Heart left ventricle (tissue), 16 donors: ENCODE measurements at regions not wholly inside any gene's neighbourhood (a gene's known extent, or its start where the extent isn't known, plus 50 kb on each side); places are given as distances from the start of the nearest gene placed in this dataset.
"Not testable (repeated sequence)": the region's sequence is repeated elsewhere in the genome, so short reads cannot be mapped to it uniquely, and the experiment has no call there.

Experiments used
- ATAC-seq, 4 donors: fragments of 200-7000 bp; cut with Tn5 transposase; one replicate each; pipeline ENCODE4 v1.9.1; 2020 to 2022; ENCODE audit warnings: moderate library complexity in 4 of 4, mild to moderate bottlenecking in 3 of 4, moderate number of reproducible peaks in 1 of 4
- DNase-seq, 5 donors: peaks; one replicate each; pipeline ENCODE4 v3.0.0-alpha.2; 2020
- H3K27ac ChIP-seq, 12 donors: fragments of 200-600 bp; sonication (generic) in 4 of 12; one replicate each; pipeline versions ENCODE4 v1.5.0 to v1.8.0; 2016 to 2022; ENCODE audit warnings: mild to moderate bottlenecking in 2 of 12
- H3K27me3 ChIP-seq, 9 donors: fragments of 200-600 bp; sonication (generic) in 2 of 9; one replicate each; pipeline versions ENCODE4 v1.5.1 to v1.8.0; 2016 to 2022; ENCODE audit warnings: mild to moderate bottlenecking in 3 of 9
- H3K36me3 ChIP-seq, 9 donors: fragments of 200-600 bp; sonication (generic) in 2 of 9; one replicate each; pipeline versions ENCODE4 v1.5.0 to v1.8.0; 2018 to 2022; ENCODE audit warnings: mild to moderate bottlenecking in 2 of 9
- H3K4me1 ChIP-seq, 12 donors: fragments of 200-600 bp; sonication (generic) in 4 of 12; one replicate each; pipeline versions ENCODE4 v1.5.0 to v1.8.0; 2016 to 2022; ENCODE audit warnings: mild to moderate bottlenecking in 3 of 12
- H3K4me3 ChIP-seq, 12 donors: fragments of 200-600 bp; sonication (generic) in 4 of 12; one replicate each; pipeline versions ENCODE4 v1.5.0 to v1.8.0; 2017 to 2022; ENCODE audit warnings: mild to moderate bottlenecking in 9 of 12, moderate library complexity in 4 of 12
- H3K9me3 ChIP-seq, 12 donors: fragments of 200-600 bp; sonication (generic) in 4 of 12; one replicate each; pipeline versions ENCODE4 v1.5.0 to v1.8.0; 2016 to 2022; ENCODE audit warnings: mild to moderate bottlenecking in 1 of 12
- CTCF ChIP-seq, 12 donors: fragments of 200-600 bp; sonication (generic) in 4 of 12; IDR thresholded peaks; one replicate each; pipeline versions ENCODE4 v1.5.0 to v1.8.0; 2018 to 2022; ENCODE audit warnings: antibody characterized with exemption in 12 of 12, mild to moderate bottlenecking in 5 of 12
- POLR2A ChIP-seq, 2 donors: fragments of 450-650 bp; IDR thresholded peaks; one replicate each; pipeline ENCODE4 v1.6.1; 2017; ENCODE audit warnings: antibody characterized with exemption in 2 of 2, mild to moderate bottlenecking in 2 of 2, moderate library complexity in 2 of 2
- WGBS, 4 donors: extraction: QIAGEN DNeasy Blood & Tissue Kit in 2 of 4; methylation state at CpG; one replicate each; pipeline versions ENCODE4 v1.1.5 to v1.1.7; 2013 to 2018; 5-methylcytosine and 5-hydroxymethylcytosine counted together
- intact Hi-C, 10 donors: fragments of 100-400 bp; cut with DNase I; formaldehyde crosslinking; loops; one replicate each; pipeline versions ENCODE4 v1.11.1 to v1.14.2; 2022
- donor health status: ischemic (EF 13 %, LVEDD 7.1; RV severe dilation, severe dysfunction).
- donor health status: healthy with polysubstance abuse.
- donor health status: DM: no; HTN: yes; CAD: no.
- donor health status: DM: no; HTN: no; CAD: no.
- donor health status: ischemic (EF 25% LVEDD 6.9; RV normal size, moderate dysfunction).
- donor health status: ischemic (EF 25% LVEDD 5.7; RV mildly dilated, moderate dysfunction).
- donor health status: healthy.
- donor health status: DM: yes; HTN: yes; CAD: no.
- donor health status: ischemic (EF 35%, LVEDD 5.7; RV mildly dilated, moderate dysfunction).
- donor health status: nonischemic (EF 11% LVEDD 7.7; RV severe dilation, severe dysfunction).
- donor health status: DM: yes; HTN: yes; CAD: no.
- donor health status: PGD.
- donor health status: ischemic (EF 29% LVEDD 5.4; RV normal size, mild dysfunction).
- donor health status: nonischemic (EF 23%, LVEDD 6.1; RV moderate dilation, normal function).

DNA sequence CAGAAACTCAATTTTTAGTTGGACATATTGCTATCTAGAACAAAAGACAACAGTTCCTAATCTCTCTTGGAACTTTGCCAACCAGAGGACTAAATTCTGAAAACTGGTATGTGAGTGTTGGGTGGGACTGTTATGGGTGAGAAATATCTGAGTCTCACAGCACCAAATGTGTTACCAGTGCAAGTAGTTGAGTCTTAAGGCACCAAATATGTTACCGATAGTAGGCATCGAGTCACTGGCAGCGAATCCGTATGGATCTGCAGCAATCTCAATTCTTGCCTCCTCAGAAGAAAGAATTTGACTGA, 575.2 kb downstream of the DACH1 start:
- no peak for ATAC-seq
- Histone ChIP-seq H3K36me3 (no peaks in the 10 kb centered on the region), H3K4me3 (peak overlapping the region in 1 of 12 donors; percentile 65), H3K27ac (peak overlapping the region in 10 of 12 donors; percentile 4 to 75 (median 59)), H3K4me1 (peaks cover 0 to 10% (median 0%) of the 10 kb centered on the region in 12 donors), H3K27me3 (no peaks in the 10 kb centered on the region), H3K9me3 (no peaks in the 10 kb centered on the region)
- intact Hi-C loops = loop anchor here in 3 of 10 donors (5.0 to 10.0 kb wide), 3 partner anchors 581 to 586 kb away; no protein-coding TSS in a partner anchor
- no peak for DNase-seq
- TF ChIP-seq CTCF (IDR thresholded peaks at IDR 0.05) (no peak), POLR2A (IDR thresholded peaks at IDR 0.05) (no peak)
- 95 to 98% (median 97%) methylated on average over 4 of the region's 4 CpGs for WGBS, 4 donors

- TF ChIP-seq CTCF (IDR thresholded peaks at IDR 0.05) (no peak), POLR2A (IDR thresholded peaks at IDR 0.05) (no peak)
- intact Hi-C loops = loop anchor here in 3 of 10 donors (5.0 to 10.0 kb wide), 3 partner anchors 581 to 586 kb away; no protein-coding TSS in a partner anchor
- ATAC-seq (peak in 2 of 4 donors; percentile 49 to 62), DNase-seq (peak in 4 of 5 donors; percentile 28 to 52 (median 34))
- H3K9me3 ChIP-seq = no peaks in the 10 kb centered on the region
- no peaks in the 10 kb centered on the region for H3K36me3 ChIP-seq
- H3K4me3 ChIP-seq = peak overlapping the region in 11 of 12 donors; percentile 29 to 65 (median 46)
- peaks cover 0 to 10% (median 0%) of the 10 kb centered on the region in 12 donors for H3K4me1 ChIP-seq
- H3K27ac ChIP-seq = peak overlapping the region in 11 of 12 donors; percentile 4 to 75 (median 57)
- WGBS, 4 donors = 55 to 66% (median 60%) methylated on average over 10 of the region's 10 CpGs
- H3K27me3 ChIP-seq = no peaks in the 10 kb centered on the region
Measured at GRCh38 chr13:71290963-71291841, 575.8 kb downstream of the DACH1 start.

DNA sequence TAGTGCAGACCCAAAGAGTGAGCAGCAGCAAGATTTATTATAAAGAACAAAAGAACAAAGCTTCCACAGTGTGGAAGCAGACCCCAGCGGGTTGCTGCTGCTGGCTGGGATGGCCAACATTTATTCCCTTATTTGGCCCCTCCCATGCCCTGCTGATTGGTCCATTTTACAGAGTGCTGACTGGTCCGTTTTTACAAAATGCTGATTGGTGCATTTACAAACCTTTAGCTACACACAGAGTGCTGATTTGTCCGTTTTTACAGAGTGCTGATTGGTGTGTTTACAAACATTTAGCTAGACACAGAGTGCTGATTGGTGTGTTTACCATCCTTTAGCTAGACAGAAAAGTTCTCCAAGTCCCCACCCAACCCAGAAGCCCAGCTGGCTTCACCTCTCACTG, 577.0 kb downstream of the DACH1 start:
- DNase-seq, ATAC-seq, H3K36me3 ChIP-seq, H3K4me1 ChIP-seq, H3K9me3 ChIP-seq, H3K27me3 ChIP-seq: not testable (repeated sequence)
- 84 to 98% (median 94%) methylated on average over 3 of the region's 3 CpGs for WGBS, 4 donors
- intact Hi-C loops = loop anchor here in 3 of 10 donors (5.0 to 10.0 kb wide), 3 partner anchors 582 to 587 kb away; no protein-coding TSS in a partner anchor
- peak overlapping the region in 1 of 12 donors; percentile 65 for H3K4me3 ChIP-seq
- H3K27ac ChIP-seq = peak overlapping the region in 2 of 12 donors; percentile 61 to 64

GRCh38 chr13:71285700-71286099, 581.3 kb downstream of the DACH1 start:
- intact Hi-C loops = no loop called here
- no peaks in the 10 kb centered on the region for H3K27me3 ChIP-seq
- 89 to 97% (median 91%) methylated on average over 1 of the region's 1 CpG for WGBS, 4 donors

More at GRCh38 chr13:71285700-71286099, 581.3 kb downstream of the DACH1 start:
- H3K4me3 ChIP-seq = no peak overlapping the region
- peaks cover 0 to 3% (median 0%) of the 10 kb centered on the region in 12 donors for H3K9me3 ChIP-seq
- H3K36me3 ChIP-seq = no peaks in the 10 kb centered on the region
- H3K4me1 ChIP-seq = peaks cover 0 to 4% (median 0%) of the 10 kb centered on the region in 12 donors
- H3K27ac ChIP-seq = no peak overlapping the region
- no peak for ATAC-seq
- no peak for DNase-seq
- TF ChIP-seq CTCF (IDR thresholded peaks at IDR 0.05) (peak in 9 of 12 donors; percentile 11 to 52 (median 35)), POLR2A (IDR thresholded peaks at IDR 0.05) (no peak)
